Mammary epithelial cell (primary cell): ENCODE measurements at regions not wholly inside any gene's neighbourhood (a gene's known extent, or its start where the extent isn't known, plus 50 kb on each side); places are given as distances from the start of the nearest gene placed in this dataset.

Source experiments
- EZH2 ChIP-seq: IDR thresholded peaks from 2 replicates; pipeline ENCODE4 v1.6.1; 2012; ENCODE audit warnings: low read length, inconsistent platforms, borderline replicate concordance
- TF ChIP-seq, protein P1 (sequence below), 2 donors: IDR thresholded peaks in 1 of 2; conservative IDR thresholded peaks in 1 of 2; 2 replicates each; pipeline ENCODE4 v1.5.1; 2011 to 2012; ENCODE audit warnings: inconsistent platforms in 2 of 2, low read length in 2 of 2, mild to moderate bottlenecking in 2 of 2, control low read depth in 1 of 2, low read depth in 1 of 2; ENCODE audit not compliant: insufficient read depth in 1 of 2; ENCODE audit errors: extremely low read depth in 1 of 2

DNA sequence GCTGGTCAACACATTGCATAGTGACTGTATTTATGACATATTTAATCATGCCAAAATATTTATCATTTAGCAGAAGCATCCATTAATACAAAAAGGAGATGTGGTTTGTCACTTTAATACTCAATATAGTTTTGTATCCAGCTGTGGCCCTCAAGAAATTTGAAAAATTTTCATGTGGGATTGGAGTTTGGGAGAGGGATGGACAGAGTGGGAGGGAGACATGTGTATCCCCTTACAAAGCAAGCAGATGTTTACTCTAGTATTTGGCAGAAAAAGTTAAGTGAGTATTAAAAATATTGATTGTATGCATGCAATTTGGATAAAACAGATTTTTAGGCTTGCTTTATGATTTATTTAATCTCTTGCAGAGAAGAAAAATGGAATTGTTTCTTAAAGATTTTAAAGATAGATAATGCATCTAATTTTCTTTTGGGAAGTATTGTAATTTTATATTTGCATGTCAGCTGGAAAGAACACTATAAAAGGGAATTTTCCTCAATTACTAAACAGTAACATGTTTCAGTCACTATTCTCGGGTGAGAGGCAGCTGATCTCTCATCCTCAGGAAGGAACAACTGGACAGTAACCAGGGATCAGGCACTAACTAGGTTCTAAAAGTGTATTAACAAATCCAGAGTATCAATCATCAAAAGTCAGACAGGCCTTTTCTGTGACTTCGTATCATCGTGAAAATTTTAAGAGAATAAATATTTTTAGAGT, 1184.7 kb upstream of the NXPH2 start:
- TF ChIP-seq, protein P1, sequence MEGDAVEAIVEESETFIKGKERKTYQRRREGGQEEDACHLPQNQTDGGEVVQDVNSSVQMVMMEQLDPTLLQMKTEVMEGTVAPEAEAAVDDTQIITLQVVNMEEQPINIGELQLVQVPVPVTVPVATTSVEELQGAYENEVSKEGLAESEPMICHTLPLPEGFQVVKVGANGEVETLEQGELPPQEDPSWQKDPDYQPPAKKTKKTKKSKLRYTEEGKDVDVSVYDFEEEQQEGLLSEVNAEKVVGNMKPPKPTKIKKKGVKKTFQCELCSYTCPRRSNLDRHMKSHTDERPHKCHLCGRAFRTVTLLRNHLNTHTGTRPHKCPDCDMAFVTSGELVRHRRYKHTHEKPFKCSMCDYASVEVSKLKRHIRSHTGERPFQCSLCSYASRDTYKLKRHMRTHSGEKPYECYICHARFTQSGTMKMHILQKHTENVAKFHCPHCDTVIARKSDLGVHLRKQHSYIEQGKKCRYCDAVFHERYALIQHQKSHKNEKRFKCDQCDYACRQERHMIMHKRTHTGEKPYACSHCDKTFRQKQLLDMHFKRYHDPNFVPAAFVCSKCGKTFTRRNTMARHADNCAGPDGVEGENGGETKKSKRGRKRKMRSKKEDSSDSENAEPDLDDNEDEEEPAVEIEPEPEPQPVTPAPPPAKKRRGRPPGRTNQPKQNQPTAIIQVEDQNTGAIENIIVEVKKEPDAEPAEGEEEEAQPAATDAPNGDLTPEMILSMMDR (conservative IDR thresholded peaks at IDR 0.05 in 1 of 2, IDR thresholded peaks at IDR 0.05 in 1 of 2; ENCODE audit: extremely low read depth in 1 of 2, insufficient read depth in 1 of 2, low read depth in 1 of 2, low read length in 2 of 2) = no peak
- TF ChIP-seq EZH2 = no peak
